Endothelial cell of umbilical vein (primary cell): ENCODE measurements at regions not wholly inside any gene's neighbourhood (a gene's known extent, or its start where the extent isn't known, plus 50 kb on each side); places are given as distances from the start of the nearest gene placed in this dataset.

Experiments used
- JUN ChIP-seq: IDR thresholded peaks from 2 replicates; pipeline ENCODE4 v1.6.1; 2011; ENCODE audit warnings: borderline replicate concordance, low read depth; ENCODE audit not compliant: insufficient read length, insufficient read depth
- POLR2A ChIP-seq: IDR thresholded peaks from 2 replicates; pipeline ENCODE4 v1.6.1; 2012; ENCODE audit warnings: low read depth, mild to moderate bottlenecking, control low read depth, low read length
- POLR2AphosphoS5 ChIP-seq: IDR thresholded peaks from 2 replicates; pipeline ENCODE4 v1.6.1; 2012; ENCODE audit warnings: low read depth, mild to moderate bottlenecking, control low read depth, low read length, moderate library complexity; ENCODE audit not compliant: insufficient read depth
- TF ChIP-seq, protein P1 (sequence below), 2 donors: IDR thresholded peaks; 1 replicate in 1 of 2; 2 replicates in 1 of 2; pipeline ENCODE4 v1.5.1; 2011; ENCODE audit warnings: low read length in 2 of 2, mild to moderate bottlenecking in 2 of 2, moderate library complexity in 2 of 2, control low read depth in 1 of 2, inconsistent platforms in 1 of 2, low read depth in 1 of 2; ENCODE audit not compliant: insufficient read depth in 1 of 2; ENCODE audit errors: extremely low read depth in 1 of 2
- TF ChIP-seq, protein P2 (sequence below): IDR thresholded peaks from 2 replicates; pipeline ENCODE4 v1.6.1; 2011; ENCODE audit not compliant: insufficient read depth, insufficient read length

DNA sequence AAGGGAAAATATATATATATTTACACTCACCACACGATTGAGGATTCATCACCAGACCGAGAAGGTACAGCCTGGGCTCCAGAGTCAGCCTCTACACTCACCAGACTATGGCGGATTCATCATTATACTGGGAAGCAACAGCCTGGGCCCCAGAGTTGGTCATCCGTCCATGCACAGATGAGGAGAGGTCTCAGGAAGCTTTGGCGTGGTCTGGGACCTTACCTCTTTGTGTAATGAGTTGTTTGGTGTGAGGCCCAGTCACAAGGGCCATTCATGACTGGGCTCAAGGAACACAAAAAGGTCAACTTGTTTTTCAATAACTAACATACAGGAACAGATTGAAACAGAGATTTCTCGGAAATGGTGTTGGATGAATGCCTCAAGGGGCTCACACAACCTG, 926.1 kb downstream of the FAM133A start:
- TF ChIP-seq POLR2A (no peak), POLR2AphosphoS5 (no peak), JUN (no peak)
- TF ChIP-seq, protein P1, sequence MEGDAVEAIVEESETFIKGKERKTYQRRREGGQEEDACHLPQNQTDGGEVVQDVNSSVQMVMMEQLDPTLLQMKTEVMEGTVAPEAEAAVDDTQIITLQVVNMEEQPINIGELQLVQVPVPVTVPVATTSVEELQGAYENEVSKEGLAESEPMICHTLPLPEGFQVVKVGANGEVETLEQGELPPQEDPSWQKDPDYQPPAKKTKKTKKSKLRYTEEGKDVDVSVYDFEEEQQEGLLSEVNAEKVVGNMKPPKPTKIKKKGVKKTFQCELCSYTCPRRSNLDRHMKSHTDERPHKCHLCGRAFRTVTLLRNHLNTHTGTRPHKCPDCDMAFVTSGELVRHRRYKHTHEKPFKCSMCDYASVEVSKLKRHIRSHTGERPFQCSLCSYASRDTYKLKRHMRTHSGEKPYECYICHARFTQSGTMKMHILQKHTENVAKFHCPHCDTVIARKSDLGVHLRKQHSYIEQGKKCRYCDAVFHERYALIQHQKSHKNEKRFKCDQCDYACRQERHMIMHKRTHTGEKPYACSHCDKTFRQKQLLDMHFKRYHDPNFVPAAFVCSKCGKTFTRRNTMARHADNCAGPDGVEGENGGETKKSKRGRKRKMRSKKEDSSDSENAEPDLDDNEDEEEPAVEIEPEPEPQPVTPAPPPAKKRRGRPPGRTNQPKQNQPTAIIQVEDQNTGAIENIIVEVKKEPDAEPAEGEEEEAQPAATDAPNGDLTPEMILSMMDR (IDR thresholded peaks at IDR 0.05; ENCODE audit: extremely low read depth in 1 of 2, insufficient read depth in 1 of 2, low read depth in 1 of 2, low read length in 2 of 2) = no peak
- TF ChIP-seq, protein P2, sequence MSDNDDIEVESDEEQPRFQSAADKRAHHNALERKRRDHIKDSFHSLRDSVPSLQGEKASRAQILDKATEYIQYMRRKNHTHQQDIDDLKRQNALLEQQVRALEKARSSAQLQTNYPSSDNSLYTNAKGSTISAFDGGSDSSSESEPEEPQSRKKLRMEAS = no peak
